Activated T-helper 9 cell treated with anti-CD3 and anti-CD28 coated beads, Interleukin-2, amount 50 U/mL, for 16 hours (primary cell): ENCODE measurements at regions not wholly inside any gene's neighbourhood (a gene's known extent, or its start where the extent isn't known, plus 50 kb on each side); places are given as distances from the start of the nearest gene placed in this dataset.

Experiments
- DNase-seq: peaks from one replicate; pipeline ENCODE4 v3.0.0-alpha.2; 2020; ENCODE audit warnings: low read depth

DNA sequence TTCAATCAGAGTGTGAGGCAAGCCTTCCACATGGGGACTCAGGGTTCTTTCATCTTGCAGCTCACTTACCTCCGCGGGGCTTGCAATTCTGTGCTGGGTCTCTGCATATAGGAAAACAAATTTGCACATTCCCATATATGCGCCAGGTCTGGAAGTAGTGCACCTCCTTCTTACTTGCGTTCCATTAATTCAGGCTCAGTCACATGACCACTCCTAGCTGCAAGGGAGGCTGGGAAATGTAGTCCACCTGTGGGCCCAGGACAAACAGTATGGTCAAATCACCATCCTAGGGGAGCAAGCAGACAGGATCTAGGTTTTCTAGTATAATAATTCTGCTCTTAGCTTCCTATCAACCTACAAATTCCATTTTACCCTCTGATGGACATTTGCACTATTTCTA lies 160.4 kb downstream of the AACS start:
- DNase-seq, result no peak

DNA sequence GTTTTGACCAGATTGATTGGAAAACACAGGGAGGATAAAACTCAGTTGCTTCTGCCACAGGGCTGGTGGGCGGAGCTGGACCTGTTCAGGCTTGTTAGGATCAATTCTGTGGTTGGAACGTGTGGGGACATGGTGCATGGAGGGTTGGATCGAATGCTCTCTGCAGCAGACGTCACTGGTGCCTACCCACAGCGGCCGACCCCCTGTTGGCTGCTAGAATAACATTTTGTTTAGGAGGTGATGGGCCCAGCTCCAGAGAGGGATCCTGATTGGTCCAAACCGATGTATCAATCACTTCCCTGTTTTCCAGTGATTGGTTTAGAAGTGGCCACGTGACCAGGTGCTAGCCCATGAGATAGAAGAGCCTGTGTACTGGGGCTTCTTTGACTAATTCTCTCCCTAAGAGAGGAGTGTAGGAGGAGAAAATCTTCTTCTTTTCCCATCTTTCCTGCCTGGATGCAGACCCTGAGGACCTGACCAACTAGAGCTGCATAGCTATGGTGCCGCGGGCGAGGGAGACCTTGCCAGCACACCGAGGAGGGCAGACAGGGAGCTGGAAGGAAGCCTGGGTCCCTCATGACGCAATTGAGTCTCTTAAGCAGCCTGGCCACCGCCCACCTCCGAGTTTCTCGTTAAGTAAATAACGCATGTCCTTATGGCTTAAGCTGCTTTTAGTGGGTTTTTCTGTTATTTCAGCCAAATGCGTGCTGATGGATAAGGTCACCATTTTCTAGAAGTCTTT lies 163.5 kb downstream of the AACS start:
- no peak for DNase-seq

DNA sequence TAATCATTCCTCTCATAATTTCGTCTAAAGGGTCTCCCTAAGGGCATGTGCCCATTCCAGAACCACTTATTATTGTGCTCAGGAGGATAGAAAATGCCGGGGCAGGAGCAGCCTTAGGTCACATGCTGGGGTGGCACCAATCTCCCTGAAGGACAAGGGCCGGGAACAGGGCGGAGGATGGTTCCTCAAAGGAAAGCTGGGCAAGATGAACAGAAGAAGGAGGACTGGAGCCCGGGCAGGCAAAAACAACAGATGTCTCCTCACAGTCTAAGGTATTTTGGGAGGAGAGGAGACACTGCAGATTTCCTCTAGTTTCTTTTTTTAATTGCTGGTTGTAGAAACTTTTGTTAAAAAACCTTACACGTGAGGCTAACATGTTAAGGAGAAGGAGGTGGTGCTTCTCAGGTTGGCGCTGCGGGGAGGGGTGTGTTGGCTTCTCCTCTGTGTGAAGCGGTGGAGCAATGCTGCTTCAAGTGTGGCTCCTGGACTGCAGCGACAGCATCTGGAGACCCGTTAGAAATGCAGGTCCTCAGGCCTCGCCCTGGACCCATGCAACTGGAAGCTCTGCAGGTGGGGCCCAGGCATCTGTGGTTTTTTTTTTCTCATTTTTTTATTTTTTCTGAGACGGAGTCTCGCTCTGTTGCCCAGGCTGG lies 164.8 kb downstream of the AACS start:
- DNase-seq, result no peak

DNA sequence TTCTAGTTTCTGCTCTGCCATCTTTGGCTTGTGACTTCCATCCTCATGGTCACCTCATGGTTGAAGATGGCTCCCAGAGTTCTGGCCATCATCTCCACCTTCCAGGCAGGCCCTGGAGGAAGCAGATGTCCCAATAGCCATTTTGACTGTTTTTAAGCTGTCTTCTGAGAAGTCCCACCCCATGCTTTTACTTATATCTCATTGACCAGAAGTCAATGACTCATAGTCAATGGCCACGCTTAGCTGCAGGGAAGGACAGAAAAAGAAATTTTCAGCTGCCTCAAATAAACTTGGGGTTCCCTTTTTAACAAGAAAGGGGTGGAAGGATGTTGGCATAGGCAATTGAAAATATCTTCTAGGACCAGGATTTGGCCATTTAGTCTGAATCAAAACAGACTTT lies 168.1 kb downstream of the AACS start:
- DNase-seq, result no peak

DNA sequence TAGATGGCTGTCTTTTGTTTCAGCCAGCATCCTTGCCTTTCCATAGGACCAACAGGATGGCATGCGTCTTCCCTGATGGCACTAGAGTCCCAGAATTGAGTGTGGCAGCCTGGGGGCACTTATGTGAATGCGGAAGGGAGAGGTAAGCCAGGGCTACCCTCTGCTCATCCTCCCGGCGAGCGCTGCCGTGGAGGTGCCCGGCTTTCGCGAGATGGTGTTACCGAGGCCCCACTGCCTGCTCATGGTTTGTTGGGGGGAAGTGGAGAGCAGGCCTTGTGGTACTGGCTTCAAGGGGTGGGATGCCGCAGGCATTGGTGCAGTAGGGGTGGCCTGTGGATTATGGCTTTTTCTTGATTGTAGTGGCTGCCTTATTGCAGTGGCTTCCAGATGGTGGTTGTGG lies 174.3 kb downstream of the AACS start:
- no peak for DNase-seq

DNA sequence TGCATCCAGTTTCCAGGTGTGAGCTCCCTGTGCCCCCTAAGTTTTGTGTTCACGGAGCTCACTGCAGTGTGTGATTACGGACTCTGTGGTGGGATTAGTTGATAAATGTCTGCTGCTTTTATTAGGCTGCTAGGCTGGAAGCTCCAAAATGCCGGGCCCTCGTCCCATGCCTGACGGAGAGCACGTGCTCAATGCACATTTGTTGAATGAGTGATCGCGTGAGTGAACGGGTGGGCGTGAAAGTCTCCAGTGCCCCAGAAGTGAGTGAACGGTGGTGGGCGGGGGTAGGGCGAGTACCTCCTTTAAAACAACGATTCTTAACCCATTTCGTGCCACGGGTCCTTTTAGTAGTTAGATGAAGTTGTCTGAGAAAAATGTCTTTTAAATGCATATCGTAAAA lies 175.5 kb downstream of the AACS start:
- DNase-seq, result no peak

DNA sequence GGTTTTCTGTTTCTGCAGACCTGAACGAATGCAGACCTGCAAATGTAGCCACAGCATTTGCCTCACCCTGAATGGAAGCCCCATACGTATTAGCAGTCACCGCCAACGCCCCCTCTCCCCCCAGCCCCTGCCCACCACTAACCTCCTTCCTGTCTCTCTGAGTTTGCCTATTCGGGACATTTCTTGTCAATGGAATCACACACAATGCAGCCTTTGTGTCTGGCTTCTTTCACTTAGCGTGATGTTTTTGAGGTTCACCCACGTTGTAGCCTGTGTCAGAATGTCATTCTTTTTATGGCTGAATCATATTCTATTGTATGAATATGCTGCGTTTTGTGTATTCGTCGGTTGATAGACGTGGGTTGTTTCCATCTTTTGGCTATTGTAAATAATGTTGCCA lies 178.6 kb downstream of the AACS start:
- DNase-seq, result no peak

DNA sequence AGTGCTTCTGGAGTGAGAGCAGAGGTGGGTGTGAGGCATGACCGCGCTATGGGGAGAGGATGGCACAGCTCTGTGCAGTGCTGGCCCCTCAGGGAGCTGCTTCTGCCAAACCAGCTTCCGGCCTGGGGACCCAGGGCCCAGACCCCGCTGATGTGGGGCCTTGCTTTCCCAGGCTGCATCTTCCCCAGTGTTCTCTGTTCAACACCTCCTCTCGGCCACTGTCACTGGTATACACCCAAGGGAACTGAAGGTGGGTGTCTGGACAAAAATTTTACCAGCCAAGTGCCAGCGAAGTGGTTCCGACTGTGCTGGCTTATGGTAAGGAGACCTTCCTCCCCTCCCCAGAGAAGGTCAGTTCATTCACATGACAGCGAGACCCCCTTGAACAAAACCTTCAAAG lies 179.1 kb downstream of the AACS start:
- DNase-seq, result no peak

DNA sequence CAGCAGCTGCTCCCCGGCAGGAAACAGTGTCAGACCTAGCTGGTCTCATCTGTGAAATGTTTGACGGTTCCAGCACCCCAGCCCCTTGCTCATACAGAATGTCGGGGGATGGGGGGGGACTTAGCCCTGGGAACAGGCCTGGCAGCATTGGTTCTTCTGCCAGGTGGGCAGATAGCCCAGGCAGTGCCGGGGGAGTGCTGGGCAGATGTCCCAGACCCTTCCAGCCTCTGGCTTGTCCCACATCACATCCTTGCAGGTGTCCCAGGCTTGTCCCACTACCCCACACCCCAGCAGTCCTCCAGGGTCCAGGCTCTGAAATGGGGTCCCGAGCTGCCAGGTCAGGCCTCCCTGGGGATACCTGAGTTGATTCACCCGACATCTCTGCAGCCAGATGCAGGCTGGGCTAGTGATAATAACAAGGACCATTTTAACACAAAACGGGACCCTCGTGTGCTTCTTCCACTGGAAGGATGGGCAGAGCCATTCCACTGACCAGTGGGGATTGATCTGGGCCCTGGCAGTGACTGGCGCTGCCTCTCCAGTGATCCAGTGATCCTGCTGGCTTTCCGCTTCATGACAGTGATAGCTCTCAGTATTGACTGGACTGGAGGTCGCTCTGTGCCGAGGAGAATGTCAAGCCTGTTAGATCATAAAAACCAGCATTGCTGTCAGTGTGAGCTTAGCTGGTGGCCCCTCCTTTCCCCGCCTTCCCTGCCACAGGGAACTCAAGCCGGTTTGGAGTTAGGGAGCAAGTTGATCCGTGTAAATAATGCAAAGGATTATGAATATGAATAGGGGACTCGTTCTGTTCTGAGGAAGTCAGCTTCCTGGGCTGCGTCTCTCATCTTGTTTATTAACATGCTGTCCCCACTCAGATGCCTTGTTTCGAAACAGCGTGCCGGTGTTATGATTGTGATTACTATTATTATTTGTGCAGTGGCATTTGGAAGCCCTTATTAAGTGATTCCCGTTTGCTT lies 180.6 kb downstream of the AACS start:
- no peak for DNase-seq

DNA sequence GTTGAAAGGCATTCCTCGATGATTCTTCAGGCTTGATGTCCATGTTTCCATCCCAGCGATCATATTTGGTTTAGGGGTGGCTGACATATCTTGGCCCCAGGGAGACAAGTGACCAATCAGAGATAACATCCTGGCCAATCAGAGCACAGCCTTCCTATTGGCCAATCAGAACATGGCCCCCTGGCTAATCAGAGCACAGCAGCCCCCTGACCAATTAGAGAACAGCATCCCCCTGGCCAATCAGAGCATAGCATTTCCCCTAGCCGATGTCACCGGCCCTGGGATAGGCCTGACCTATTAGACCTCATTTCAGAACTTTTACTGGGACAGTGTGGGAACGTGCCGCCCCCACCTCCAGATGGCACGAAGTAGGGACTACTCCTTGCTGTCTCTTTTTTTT lies 182.2 kb downstream of the AACS start:
- DNase-seq, result no peak

DNA sequence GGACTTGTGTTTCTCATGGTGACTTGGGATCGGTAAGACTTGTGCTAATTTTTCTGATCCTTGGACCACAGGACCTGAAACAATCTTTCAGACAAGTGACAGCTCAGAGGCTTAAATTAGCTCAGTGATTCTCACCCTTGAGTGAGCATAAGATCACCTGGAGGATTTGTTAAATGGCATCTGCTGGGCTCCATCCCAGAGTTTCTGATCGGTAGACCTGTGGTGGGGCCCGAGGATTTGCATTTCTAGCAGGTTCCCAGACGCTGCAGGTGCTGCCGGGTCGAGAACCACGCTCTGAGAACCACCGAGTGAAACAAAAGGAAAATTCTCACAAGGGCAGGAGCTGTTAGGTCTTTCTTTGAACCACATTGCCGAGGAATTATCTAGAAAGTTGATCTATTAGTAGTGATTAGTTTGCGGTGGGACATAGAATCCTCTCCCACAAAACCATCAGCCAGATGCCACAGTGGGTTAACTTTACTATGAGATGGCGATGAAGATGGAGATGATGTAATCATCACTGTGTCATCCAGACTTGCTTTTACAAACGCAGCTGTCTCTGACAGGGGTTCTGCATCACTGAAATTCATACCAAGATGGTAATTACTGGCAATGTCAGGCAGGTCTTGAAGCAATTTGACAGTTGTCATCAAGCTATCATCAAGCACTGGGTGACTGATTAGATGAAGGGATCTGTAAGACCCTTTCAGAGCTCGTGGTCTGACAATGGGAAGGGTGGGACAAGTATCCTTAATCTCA lies 184.0 kb downstream of the AACS start:
- DNase-seq, result no peak

DNA sequence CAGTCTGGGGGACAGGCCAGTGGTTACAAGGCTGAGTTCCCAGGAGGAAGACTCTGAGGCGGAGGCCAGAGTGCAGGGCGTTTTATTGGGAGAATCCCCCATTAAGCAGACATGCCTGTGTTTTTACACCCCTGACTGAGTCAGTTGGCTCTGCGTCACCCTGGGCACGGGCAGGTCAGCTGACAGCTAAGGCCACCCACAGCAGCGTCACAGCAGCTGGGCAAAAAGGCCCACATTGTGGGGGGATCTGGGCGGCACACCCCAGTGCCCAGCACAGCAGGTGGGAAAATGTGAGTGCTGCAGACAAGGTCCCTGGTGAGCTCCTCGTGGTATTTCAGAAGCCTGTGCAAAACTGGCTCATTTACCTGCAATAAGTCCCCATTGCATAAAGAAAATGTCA lies 184.7 kb downstream of the AACS start:
- no peak for DNase-seq

DNA sequence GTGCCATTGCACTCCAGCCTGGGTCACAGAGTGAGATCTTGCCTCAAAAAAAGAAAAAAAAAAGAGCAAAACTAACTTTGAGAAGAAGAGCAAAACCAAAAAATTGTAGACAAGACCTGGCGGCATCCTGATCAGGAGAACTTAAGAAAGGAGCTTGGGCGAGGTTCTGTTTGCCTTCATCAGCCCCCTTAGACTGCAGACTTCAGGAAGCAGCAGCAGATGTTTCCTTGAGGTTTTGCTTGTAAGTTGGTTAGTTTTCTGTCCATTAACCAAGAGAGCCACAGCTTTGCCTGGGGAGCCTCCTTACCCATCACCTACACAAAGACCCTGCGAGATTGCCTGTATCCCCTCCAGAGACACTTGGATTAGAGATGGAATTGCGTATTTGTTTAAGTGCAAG lies 189.0 kb downstream of the AACS start:
- no peak for DNase-seq

DNA sequence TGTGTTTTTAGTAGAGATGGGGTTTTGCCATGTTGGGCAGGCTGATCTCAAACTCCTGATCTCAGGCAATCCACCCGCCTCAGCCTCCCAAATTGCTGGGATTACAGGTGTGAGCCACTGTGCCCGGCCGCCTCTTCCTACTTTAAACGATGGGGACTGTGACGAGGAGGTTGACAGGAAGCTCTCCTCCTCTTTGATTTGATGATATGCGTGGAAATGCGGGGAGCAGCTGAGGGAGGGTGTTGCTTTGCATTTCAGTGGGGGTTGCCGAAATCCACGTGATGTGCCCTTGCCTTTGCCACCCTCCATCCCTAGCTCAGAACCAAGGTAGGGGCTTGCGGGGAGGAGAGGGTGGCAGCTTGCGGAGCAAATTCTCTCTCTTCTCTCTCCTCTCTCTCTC lies 189.6 kb downstream of the AACS start:
- no peak for DNase-seq

DNA sequence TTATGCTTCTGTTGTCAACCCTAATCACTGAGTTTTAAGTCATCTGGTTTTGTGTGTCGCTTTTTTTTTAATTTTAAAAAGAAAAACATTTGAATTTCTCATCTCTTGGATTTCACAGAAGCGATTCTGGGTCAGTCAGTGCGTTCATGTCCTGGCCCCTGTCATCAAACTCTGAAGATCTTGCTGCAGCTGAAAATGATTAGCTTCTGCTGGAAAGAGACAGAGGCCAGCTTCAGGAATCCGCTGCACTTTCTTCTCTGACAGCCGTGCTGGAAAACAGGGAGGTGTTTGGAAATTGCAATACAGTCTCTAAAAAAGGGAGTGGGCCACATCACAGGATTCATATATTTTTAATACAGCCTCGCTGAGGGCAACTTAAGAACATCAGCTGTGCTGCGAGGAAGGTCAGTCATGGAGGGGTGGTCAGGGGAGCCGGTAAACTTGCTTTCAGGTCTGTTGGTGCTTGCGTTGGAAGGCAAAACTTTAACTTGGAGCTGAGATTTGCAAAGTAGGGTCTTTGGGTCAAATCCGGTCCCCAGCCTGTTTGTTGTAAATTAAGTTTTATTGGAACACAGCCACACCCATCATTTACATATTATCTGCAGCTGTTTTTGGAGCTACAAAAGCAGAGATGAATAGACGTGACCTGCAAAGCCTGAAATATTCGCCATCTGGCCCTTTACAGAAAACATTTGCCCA lies 190.8 kb downstream of the AACS start:
- no peak for DNase-seq

DNA sequence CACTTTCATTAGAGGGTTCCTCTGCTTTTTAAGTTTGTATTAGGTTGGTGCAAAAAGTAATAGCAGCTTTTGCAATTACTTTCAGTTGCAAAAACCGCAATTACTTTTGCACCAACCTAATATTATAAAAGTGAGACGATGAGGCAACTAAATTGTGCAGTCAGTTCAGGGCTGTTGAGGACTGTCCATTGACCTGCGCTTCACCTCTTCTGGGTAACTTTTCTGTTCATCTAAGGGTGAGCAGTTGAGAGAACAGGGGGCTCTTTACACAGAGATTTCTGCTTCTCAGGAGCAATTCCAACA lies 191.3 kb downstream of the AACS start:
- DNase-seq, result no peak

DNA sequence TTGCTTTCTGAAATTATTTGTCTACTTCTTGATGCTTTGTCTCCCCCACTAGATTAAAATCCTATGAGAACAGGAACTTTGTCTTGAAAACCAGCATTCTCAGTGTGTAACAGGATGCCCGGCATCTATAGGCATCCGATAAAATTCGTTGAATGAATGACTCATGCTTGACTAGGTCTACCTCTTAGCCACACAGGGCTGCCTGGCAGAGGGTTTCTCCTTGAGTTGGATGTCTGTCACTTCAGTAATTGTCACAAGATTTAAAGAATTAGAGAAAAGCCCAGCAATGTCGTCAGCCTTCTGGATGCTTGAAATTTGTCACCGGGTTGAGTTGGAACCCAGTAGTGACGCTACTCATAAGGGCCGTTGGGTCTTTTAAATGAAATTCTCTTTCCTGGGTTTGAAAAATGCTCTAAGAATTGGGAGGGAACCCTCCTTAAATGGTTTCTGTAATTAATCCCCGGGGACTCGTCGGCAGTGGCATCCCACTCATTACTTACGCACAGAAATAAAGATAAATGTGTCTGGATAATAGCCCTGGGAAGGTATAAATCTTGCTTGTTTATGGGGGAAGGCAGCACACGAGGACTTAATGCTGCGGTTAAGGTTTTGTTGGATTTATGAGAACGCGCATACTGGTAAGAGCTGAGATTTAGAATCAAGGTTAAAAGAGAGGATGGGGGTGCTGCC lies 194.1 kb downstream of the AACS start:
- no peak for DNase-seq

DNA sequence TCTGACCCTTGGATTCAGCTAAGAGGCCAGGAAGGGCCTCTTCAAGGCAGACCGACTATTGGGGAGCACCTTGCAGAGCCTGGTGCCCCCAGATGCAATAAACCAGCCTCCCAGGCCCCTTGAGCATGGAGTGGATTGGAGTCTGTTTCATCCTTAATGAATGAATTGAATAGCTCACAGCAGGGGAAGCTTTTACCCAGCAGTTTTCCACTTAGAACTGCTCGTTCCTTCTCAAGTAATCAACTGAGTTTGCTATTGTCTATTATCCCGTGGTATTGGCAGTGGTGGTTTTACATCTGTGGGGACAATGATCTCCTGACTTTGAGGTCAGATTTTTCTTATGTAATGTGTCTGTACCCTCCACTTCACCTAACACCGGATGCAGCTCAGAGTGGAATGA lies 197.6 kb downstream of the AACS start:
- no peak for DNase-seq

DNA sequence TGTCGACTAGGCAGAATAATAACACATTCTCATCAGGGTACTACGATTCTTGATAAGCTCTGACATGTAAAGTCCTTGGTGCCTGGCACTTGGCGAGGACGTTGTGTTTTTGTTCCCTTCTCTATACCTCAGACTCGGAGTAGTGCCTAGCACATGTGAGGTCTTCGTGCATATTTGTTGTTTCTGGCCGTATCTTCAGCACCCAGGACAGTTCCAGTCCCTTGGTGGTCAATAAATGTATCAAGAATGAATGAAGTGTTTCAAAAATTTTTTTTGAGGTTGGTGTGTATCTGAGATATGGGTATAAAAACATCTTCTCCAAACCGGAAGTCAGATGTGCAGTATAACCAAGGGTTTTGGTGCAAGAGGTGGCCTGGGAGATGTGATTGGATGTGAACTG lies 198.2 kb downstream of the AACS start:
- no peak for DNase-seq

DNA sequence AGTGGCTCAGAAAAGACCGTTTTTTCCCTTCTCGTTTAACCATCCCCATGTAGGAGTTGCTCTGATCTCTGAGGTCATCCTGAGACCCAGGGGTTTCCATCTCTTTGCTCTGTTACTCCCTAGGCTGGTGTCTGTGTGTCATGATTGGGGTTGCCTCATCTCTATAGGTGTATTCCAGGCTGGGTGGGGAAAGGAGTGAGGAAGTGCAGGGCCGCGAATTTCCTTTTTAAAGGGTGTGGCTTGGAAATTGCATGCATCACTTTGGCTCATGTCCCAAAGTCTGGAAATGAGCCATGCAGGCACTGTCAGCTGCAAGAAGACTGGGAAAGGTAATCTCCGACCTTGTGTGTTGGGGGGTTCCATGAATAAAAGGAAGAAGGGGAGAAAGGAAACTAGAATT lies 201.9 kb downstream of the AACS start:
- no peak for DNase-seq

DNA sequence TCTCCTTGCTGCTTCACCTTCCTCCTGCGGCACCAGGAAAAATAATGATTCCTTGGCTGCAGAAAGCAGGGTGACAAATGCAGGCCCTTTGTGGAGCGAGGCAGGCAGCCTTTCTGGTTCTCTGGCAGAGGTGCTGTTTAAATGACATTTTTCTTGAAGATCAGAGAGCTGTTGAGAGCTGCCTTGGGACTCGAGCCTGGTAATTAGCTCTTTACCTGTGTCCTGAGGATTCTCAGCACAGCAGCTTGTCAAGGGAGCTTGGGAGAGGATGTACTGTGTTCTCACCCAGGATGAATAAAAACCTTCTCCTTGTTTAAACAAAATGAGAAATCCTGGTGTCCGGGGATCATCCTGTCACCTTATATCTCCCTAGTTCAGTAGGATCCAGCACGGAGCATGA lies 204.0 kb downstream of the AACS start:
- DNase-seq, result no peak
